Neural cell (in vitro differentiated cells): ENCODE measurements at regions not wholly inside any gene's neighbourhood (a gene's known extent, or its start where the extent isn't known, plus 50 kb on each side); places are given as distances from the start of the nearest gene placed in this dataset.

ENCODE experiments used
- H2AFZ ChIP-seq: fragments of 200-600, 300-800 bp; sonication (generic), shearing (Covaris generic); 2 replicates; pipeline ENCODE4 v1.6.0; 2014; ENCODE audit warnings: low read depth, mild to moderate bottlenecking, antibody characterized with exemption, low read length, moderate library complexity
- H3F3A ChIP-seq: fragments of 200-600 bp; shearing (Covaris generic); 2 replicates; pipeline ENCODE4 v1.6.1; 2016; ENCODE audit warnings: mild to moderate bottlenecking, moderate library complexity, mixed read lengths, antibody characterized with exemption, low read length; ENCODE audit not compliant: insufficient read depth, poor library complexity, severe bottlenecking
- H3K27ac ChIP-seq: fragments of 200-600, 300-800 bp; sonication (generic), shearing (Covaris generic); 2 replicates; pipeline ENCODE4 v1.5.1; 2014; ENCODE audit warnings: mild to moderate bottlenecking, low read length, moderate library complexity
- H3K27me3 ChIP-seq: fragments of 300-800, 200-600 bp; sonication (generic), shearing (Covaris generic); 2 replicates; pipeline ENCODE4 v1.6.0; 2014; ENCODE audit warnings: mild to moderate bottlenecking, low read depth, low read length, moderate library complexity; ENCODE audit not compliant: insufficient read depth
- H3K36me3 ChIP-seq: fragments of 300-800, 200-600 bp; sonication (generic), shearing (Covaris generic); 2 replicates; pipeline ENCODE4 v1.5.1; 2014; ENCODE audit warnings: mild to moderate bottlenecking, antibody characterized with exemption, low read length, moderate library complexity; ENCODE audit not compliant: insufficient read depth
- H3K4me2 ChIP-seq: fragments of 300-800, 200-600 bp; sonication (generic), shearing (Covaris generic); 2 replicates; pipeline ENCODE4 v1.6.0; 2014; ENCODE audit warnings: mild to moderate bottlenecking, low read length
- H3K4me3 ChIP-seq: fragments of 300-800, 200-600 bp; sonication (generic), shearing (Covaris generic); 2 replicates; pipeline ENCODE4 v1.5.1; 2014; ENCODE audit warnings: mild to moderate bottlenecking, low read length, moderate library complexity
- H3K79me2 ChIP-seq: fragments of 200-600 bp; shearing (Covaris generic); replicated peaks from 2 replicates; pipeline ENCODE4 v1.6.0; 2014; ENCODE audit warnings: mild to moderate bottlenecking, low read length, moderate library complexity; ENCODE audit not compliant: insufficient read depth
- H3K9ac ChIP-seq: fragments of 300-800, 200-600 bp; sonication (generic), shearing (Covaris generic); 2 replicates; pipeline ENCODE4 v1.6.1; 2016; ENCODE audit warnings: mild to moderate bottlenecking, low read length, mixed read lengths
- H3K9me2 ChIP-seq: fragments of 200-600 bp; shearing (Covaris generic); 2 replicates; pipeline ENCODE4 v1.6.1; 2016; ENCODE audit warnings: mild to moderate bottlenecking, low read length, mixed read lengths; ENCODE audit not compliant: insufficient read depth
- H3K9me3 ChIP-seq: fragments of 200-600, 300-800 bp; sonication (generic), shearing (Covaris generic); 2 replicates; pipeline ENCODE4 v1.6.1; 2016; ENCODE audit warnings: mild to moderate bottlenecking, mixed run types, low read length, moderate library complexity, mixed read lengths
- H4K20me1 ChIP-seq: fragments of 200-600 bp; shearing (Covaris generic); 2 replicates; pipeline ENCODE4 v1.6.1; 2016; ENCODE audit warnings: mild to moderate bottlenecking, mixed run types; ENCODE audit not compliant: insufficient read depth
- EP300 ChIP-seq: fragments of 450-650 bp; conservative IDR thresholded peaks from 2 replicates; pipeline ENCODE4 v1.6.1; 2014; ENCODE audit warnings: antibody characterized with exemption, mild to moderate bottlenecking, moderate library complexity; ENCODE audit not compliant: poor library complexity, severe bottlenecking
- EZH2 ChIP-seq: fragments of 200-600, 300-800 bp; shearing (Covaris generic), sonication (generic); IDR thresholded peaks from 2 replicates; pipeline ENCODE4 v1.6.1; 2014; ENCODE audit warnings: antibody characterized with exemption, low read length, borderline replicate concordance, mild to moderate bottlenecking; ENCODE audit not compliant: insufficient read depth, poor library complexity, severe bottlenecking
- MXI1 ChIP-seq: fragments of 450-650 bp; conservative IDR thresholded peaks from 2 replicates; pipeline ENCODE4 v1.6.1; 2014; ENCODE audit warnings: antibody characterized with exemption, mild to moderate bottlenecking; ENCODE audit not compliant: poor library complexity, severe bottlenecking
- POLR2AphosphoS5 ChIP-seq: IDR thresholded peaks from 2 replicates; pipeline ENCODE4 v1.6.1; 2012
- RAD21 ChIP-seq: fragments of 450-650 bp; conservative IDR thresholded peaks from 2 replicates; pipeline ENCODE4 v1.6.1; 2014; ENCODE audit warnings: antibody characterized with exemption, mild to moderate bottlenecking, moderate library complexity
- REST ChIP-seq: IDR thresholded peaks from 2 replicates; pipeline ENCODE4 v1.6.1; 2012; ENCODE audit warnings: borderline replicate concordance
- SMC3 ChIP-seq: fragments of 450-650 bp; conservative IDR thresholded peaks from 2 replicates; pipeline ENCODE4 v1.6.1; 2014; ENCODE audit warnings: antibody characterized with exemption, mild to moderate bottlenecking, moderate library complexity; ENCODE audit not compliant: poor library complexity
- TAF1 ChIP-seq: IDR thresholded peaks from 2 replicates; pipeline ENCODE4 v1.6.1; 2012; ENCODE audit warnings: low read depth
- TF ChIP-seq, protein P1 (sequence below): fragments of 450-650 bp; IDR thresholded peaks from 2 replicates; pipeline ENCODE4 v1.5.1; 2014; ENCODE audit warnings: antibody characterized with exemption, mild to moderate bottlenecking, moderate library complexity; ENCODE audit not compliant: poor library complexity, severe bottlenecking

- TF ChIP-seq RAD21 = no peak
These were observed 607.1 kb downstream of the TLE1 start (continued) for GRCh38 chr9:81082221-81082620.

DNA sequence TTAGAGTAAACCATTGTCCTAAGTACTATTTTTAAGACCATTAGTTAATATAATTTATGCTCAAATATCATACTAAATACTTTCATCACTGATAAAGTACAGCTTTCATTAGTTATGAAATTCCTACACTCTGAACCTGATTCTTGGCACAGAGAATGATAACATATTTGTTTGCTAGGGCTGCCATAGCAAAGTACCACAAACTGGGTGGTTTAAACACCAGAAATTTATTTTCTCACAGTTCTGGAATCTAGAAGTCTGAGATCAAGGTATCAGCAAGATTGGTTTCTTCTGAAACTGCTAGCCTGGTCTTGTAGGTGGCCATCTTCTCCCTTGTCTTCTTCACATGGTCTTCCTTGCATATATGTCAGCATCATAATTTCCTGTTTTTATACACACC is 608.4 kb downstream of the TLE1 start:
- Histone ChIP-seq H3K9ac (no peak overlapping the region), H3K9me3 (no peaks in the 10 kb centered on the region), H3K4me3 (no peak overlapping the region), H3K27ac (no peak overlapping the region), H3K9me2 (no peaks in the 10 kb centered on the region), H2AFZ (no peak overlapping the region), H3K79me2 (no peaks in the 10 kb centered on the region), H4K20me1 (no peaks in the 10 kb centered on the region), H3K4me2 (no peak overlapping the region), H3K27me3 (no peaks in the 10 kb centered on the region), H3F3A (no peaks in the 10 kb centered on the region), H3K36me3 (no peaks in the 10 kb centered on the region)
- no peak for TF ChIP-seq SMC3
- no peak for TF ChIP-seq RAD21
- no peak for TF ChIP-seq REST
- no peak for TF ChIP-seq EP300
- TF ChIP-seq, protein P1, sequence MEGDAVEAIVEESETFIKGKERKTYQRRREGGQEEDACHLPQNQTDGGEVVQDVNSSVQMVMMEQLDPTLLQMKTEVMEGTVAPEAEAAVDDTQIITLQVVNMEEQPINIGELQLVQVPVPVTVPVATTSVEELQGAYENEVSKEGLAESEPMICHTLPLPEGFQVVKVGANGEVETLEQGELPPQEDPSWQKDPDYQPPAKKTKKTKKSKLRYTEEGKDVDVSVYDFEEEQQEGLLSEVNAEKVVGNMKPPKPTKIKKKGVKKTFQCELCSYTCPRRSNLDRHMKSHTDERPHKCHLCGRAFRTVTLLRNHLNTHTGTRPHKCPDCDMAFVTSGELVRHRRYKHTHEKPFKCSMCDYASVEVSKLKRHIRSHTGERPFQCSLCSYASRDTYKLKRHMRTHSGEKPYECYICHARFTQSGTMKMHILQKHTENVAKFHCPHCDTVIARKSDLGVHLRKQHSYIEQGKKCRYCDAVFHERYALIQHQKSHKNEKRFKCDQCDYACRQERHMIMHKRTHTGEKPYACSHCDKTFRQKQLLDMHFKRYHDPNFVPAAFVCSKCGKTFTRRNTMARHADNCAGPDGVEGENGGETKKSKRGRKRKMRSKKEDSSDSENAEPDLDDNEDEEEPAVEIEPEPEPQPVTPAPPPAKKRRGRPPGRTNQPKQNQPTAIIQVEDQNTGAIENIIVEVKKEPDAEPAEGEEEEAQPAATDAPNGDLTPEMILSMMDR = no peak
- TF ChIP-seq TAF1 = no peak
- TF ChIP-seq MXI1 = no peak
- no peak for TF ChIP-seq POLR2AphosphoS5
- TF ChIP-seq EZH2 = no peak

DNA sequence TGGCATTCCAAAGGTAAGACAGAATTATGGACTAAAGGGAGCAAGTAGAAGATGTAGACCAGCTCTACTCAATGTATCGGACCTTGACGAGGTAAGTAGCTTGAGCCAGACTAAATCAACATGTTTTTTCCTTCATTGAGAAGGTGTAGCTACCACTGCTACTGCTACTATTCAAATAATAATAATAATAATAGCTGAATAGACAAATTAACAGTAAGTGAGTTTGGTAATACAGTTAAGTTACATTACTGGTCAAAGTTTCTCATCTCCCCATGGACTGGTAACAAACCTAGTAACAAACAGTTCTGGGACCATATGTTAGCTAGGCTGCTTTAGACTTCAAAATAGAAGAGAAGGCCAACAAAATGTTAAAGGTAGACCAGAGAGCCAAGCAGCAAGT is 609.2 kb downstream of the TLE1 start:
- H2AFZ ChIP-seq = no peak overlapping the region
- no peak overlapping the region for H3K27ac ChIP-seq
- no peaks in the 10 kb centered on the region for H3K36me3 ChIP-seq
- H3K9me3 ChIP-seq = no peaks in the 10 kb centered on the region
- H3K9ac ChIP-seq = no peak overlapping the region
- TF ChIP-seq, protein P1 = no peak
- no peak for TF ChIP-seq TAF1
- TF ChIP-seq MXI1 = no peak
- no peak for TF ChIP-seq RAD21
- no peak for TF ChIP-seq EP300
- TF ChIP-seq SMC3 = no peak
- no peak for TF ChIP-seq EZH2
- H3K9me2 ChIP-seq = no peaks in the 10 kb centered on the region
- no peak overlapping the region for H3K4me2 ChIP-seq
- no peaks in the 10 kb centered on the region for H3K79me2 ChIP-seq
- no peaks in the 10 kb centered on the region for H4K20me1 ChIP-seq
- no peak overlapping the region for H3K4me3 ChIP-seq
- H3F3A ChIP-seq = no peaks in the 10 kb centered on the region
- H3K27me3 ChIP-seq = no peaks in the 10 kb centered on the region
